ENCODE measurements at regions not wholly inside any gene's neighbourhood (a gene's known extent, or its start where the extent isn't known, plus 50 kb on each side); places are given as distances from the start of the nearest gene placed in this dataset.

DNA sequence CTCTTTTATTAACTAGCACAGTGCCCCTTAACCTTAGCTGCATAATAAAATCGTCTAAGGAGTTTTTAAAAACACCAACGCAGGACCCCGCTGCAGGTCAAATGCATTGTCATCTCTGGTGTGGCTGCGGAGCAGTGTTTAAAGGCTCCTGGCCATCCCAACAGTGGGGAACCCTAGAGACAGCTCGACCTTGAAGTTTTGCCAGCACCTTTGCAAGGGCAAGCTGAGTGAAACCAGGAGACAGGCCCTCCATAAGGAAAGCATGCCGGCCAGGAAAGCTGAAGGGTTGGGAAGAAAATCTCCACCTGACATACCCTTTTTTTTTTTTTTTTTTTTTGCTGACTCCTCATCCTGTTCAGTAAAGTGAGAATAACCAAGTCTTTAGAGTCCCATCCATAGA, 349.0 kb downstream of the CMPK2 start:
- TF ChIP-seq EZH2 (IDR thresholded peaks at IDR 0.05): no peak
- TF ChIP-seq, protein P1, sequence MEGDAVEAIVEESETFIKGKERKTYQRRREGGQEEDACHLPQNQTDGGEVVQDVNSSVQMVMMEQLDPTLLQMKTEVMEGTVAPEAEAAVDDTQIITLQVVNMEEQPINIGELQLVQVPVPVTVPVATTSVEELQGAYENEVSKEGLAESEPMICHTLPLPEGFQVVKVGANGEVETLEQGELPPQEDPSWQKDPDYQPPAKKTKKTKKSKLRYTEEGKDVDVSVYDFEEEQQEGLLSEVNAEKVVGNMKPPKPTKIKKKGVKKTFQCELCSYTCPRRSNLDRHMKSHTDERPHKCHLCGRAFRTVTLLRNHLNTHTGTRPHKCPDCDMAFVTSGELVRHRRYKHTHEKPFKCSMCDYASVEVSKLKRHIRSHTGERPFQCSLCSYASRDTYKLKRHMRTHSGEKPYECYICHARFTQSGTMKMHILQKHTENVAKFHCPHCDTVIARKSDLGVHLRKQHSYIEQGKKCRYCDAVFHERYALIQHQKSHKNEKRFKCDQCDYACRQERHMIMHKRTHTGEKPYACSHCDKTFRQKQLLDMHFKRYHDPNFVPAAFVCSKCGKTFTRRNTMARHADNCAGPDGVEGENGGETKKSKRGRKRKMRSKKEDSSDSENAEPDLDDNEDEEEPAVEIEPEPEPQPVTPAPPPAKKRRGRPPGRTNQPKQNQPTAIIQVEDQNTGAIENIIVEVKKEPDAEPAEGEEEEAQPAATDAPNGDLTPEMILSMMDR (IDR thresholded peaks at IDR 0.05): no peak

Measured in neural progenitor cell (in vitro differentiated cells).